Anterior cingulate cortex (tissue), 58 donors: ENCODE measurements at regions not wholly inside any gene's neighbourhood (a gene's known extent, or its start where the extent isn't known, plus 50 kb on each side); places are given as distances from the start of the nearest gene placed in this dataset.
"Not testable (repeated sequence)": the region's sequence is repeated elsewhere in the genome, so short reads cannot be mapped to it uniquely, and the experiment has no call there.

Experiments
- DNase-seq, 58 donors: peaks; one replicate each; lab custom pipeline; 2025; lab: John Stamatoyannopoulos, UW

- no peak for DNase-seq
These were observed 99.0 kb upstream of the DDHD1 start for GRCh38 chr14:53252141-53252540.

- DNase-seq = no peak
These were observed 95.9 kb upstream of the DDHD1 start for GRCh38 chr14:53249059-53249458.

- no peak for DNase-seq
These were observed 94.7 kb upstream of the DDHD1 start for GRCh38 chr14:53247596-53248370.

GRCh38 chr14:53242898-53243297 lies 89.8 kb upstream of the DDHD1 start:
- DNase-seq = not testable (repeated sequence)

- no peak for DNase-seq
These were observed 84.4 kb upstream of the DDHD1 start for GRCh38 chr14:53237488-53237887.

GRCh38 chr14:53236708-53237107 lies 83.6 kb upstream of the DDHD1 start:
- DNase-seq = no peak

GRCh38 chr14:53231171-53231570 lies 78.0 kb upstream of the DDHD1 start:
- no peak for DNase-seq

GRCh38 chr14:53228966-53229365 lies 75.8 kb upstream of the DDHD1 start:
- no peak for DNase-seq

GRCh38 chr14:53227154-53227718 lies 74.1 kb upstream of the DDHD1 start:
- DNase-seq = no peak

GRCh38 chr14:53226553-53226952 lies 73.4 kb upstream of the DDHD1 start:
- DNase-seq = no peak

- DNase-seq = no peak
These were observed 67.8 kb upstream of the DDHD1 start for GRCh38 chr14:53220914-53221313.

- no peak for DNase-seq
These were observed 65.0 kb upstream of the DDHD1 start for GRCh38 chr14:53218161-53218560.

- peak in 39 of 58 donors; percentile 5 to 62 (median 22) for DNase-seq
These were observed 64.3 kb upstream of the DDHD1 start for GRCh38 chr14:53217316-53217994.

- DNase-seq = not testable (repeated sequence)
These were observed 63.8 kb upstream of the DDHD1 start for GRCh38 chr14:53216955-53217315.

- DNase-seq = not testable (repeated sequence)
These were observed 63.4 kb upstream of the DDHD1 start for GRCh38 chr14:53216478-53216877.

GRCh38 chr14:53215101-53215500 lies 62.0 kb upstream of the DDHD1 start:
- DNase-seq = no peak

GRCh38 chr14:53214384-53214783 lies 61.3 kb upstream of the DDHD1 start:
- peak in 1 of 58 donors; percentile 1 for DNase-seq

- DNase-seq = no peak
These were observed 60.6 kb upstream of the DDHD1 start for GRCh38 chr14:53213761-53214160.

- DNase-seq = peak in 1 of 58 donors; percentile 4
These were observed 56.2 kb upstream of the DDHD1 start for GRCh38 chr14:53209370-53209769.
